ENCODE measurements at regions not wholly inside any gene's neighbourhood (a gene's known extent, or its start where the extent isn't known, plus 50 kb on each side); places are given as distances from the start of the nearest gene placed in this dataset.

DNA sequence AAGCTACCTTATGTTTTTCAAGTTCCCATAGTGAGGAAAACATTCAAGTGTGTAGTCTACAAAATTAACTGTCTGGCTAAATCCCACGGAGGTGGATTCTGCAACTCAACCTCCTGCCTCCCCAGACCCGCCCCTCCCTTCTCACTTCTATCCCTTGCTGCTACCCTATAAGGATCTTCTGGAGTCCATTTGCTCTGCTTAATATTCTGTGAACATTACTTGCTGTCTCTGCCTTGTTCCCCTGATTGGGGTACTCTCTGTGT lies 163.2 kb downstream of the KCNE4 start:
- TF ChIP-seq, protein P1, sequence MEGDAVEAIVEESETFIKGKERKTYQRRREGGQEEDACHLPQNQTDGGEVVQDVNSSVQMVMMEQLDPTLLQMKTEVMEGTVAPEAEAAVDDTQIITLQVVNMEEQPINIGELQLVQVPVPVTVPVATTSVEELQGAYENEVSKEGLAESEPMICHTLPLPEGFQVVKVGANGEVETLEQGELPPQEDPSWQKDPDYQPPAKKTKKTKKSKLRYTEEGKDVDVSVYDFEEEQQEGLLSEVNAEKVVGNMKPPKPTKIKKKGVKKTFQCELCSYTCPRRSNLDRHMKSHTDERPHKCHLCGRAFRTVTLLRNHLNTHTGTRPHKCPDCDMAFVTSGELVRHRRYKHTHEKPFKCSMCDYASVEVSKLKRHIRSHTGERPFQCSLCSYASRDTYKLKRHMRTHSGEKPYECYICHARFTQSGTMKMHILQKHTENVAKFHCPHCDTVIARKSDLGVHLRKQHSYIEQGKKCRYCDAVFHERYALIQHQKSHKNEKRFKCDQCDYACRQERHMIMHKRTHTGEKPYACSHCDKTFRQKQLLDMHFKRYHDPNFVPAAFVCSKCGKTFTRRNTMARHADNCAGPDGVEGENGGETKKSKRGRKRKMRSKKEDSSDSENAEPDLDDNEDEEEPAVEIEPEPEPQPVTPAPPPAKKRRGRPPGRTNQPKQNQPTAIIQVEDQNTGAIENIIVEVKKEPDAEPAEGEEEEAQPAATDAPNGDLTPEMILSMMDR (IDR thresholded peaks at IDR 0.05; ENCODE audit: insufficient read depth, low read depth, low read length, missing control alignments): no peak
- H3K4me3 ChIP-seq (ENCODE audit: low read depth, low read length): no peak overlapping the region
- DNase-seq (ENCODE audit: low read depth): no peak

- TF ChIP-seq, protein P1 (IDR thresholded peaks at IDR 0.05; ENCODE audit: insufficient read depth, low read depth, low read length, missing control alignments): no peak
- no peak overlapping the region for H3K4me3 ChIP-seq (ENCODE audit: low read depth, low read length)
- no peak for DNase-seq (ENCODE audit: low read depth)
Measured at GRCh38 chr2:223217373-223217772, 165.4 kb downstream of the KCNE4 start.

DNA sequence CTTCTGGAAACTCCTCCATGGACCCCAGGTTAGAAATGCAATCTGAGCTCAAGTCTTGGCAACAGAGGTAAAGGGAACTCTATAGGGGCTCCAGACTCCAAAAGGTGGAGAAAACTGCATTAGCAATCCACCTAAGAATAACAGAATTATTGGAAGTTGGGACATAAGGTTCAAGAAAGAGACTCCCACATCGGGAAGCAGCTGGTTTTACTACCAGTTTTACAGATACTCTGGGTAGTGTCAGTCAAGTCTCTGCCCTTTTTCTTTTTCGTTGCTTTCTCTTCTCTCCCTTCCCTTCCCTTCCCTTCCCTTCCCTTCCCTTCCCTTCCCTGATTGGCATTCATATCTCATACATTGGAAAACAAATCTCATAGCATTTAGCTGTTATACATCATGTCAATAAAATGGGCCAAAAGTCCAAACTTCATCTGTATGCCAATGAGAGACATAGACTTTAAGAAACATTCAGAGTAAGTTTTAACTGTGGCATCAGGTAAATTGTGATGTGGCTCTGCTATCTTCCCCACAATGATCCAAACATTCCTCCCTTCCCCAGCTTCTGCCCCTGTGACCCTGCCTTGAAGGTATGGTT lies 166.7 kb downstream of the KCNE4 start:
- no peak overlapping the region for H3K4me3 ChIP-seq (ENCODE audit: low read depth, low read length)
- DNase-seq (ENCODE audit: low read depth): no peak
- TF ChIP-seq, protein P1 (IDR thresholded peaks at IDR 0.05; ENCODE audit: insufficient read depth, low read depth, low read length, missing control alignments): no peak

- TF ChIP-seq, protein P1 (IDR thresholded peaks at IDR 0.05; ENCODE audit: insufficient read depth, low read depth, low read length, missing control alignments): no peak
- no peak for DNase-seq (ENCODE audit: low read depth)
- H3K4me3 ChIP-seq (ENCODE audit: low read depth, low read length): no peak overlapping the region
Measured at GRCh38 chr2:223219872-223220657, 168.1 kb downstream of the KCNE4 start.

- TF ChIP-seq, protein P1 (IDR thresholded peaks at IDR 0.05; ENCODE audit: insufficient read depth, low read depth, low read length, missing control alignments): no peak
- no peak for DNase-seq (ENCODE audit: low read depth)
- H3K4me3 ChIP-seq (ENCODE audit: low read depth, low read length): no peak overlapping the region
Measured at GRCh38 chr2:223220658-223220925, 168.6 kb downstream of the KCNE4 start.

GRCh38 chr2:223221139-223221835 lies 169.3 kb downstream of the KCNE4 start:
- no peak overlapping the region for H3K4me3 ChIP-seq (ENCODE audit: low read depth, low read length)
- TF ChIP-seq, protein P1 (IDR thresholded peaks at IDR 0.05; ENCODE audit: insufficient read depth, low read depth, low read length, missing control alignments): no peak
- DNase-seq (ENCODE audit: low read depth): no peak
